ENCODE measurements at regions not wholly inside any gene's neighbourhood (a gene's known extent, or its start where the extent isn't known, plus 50 kb on each side); places are given as distances from the start of the nearest gene placed in this dataset.

- TF ChIP-seq, protein P1, sequence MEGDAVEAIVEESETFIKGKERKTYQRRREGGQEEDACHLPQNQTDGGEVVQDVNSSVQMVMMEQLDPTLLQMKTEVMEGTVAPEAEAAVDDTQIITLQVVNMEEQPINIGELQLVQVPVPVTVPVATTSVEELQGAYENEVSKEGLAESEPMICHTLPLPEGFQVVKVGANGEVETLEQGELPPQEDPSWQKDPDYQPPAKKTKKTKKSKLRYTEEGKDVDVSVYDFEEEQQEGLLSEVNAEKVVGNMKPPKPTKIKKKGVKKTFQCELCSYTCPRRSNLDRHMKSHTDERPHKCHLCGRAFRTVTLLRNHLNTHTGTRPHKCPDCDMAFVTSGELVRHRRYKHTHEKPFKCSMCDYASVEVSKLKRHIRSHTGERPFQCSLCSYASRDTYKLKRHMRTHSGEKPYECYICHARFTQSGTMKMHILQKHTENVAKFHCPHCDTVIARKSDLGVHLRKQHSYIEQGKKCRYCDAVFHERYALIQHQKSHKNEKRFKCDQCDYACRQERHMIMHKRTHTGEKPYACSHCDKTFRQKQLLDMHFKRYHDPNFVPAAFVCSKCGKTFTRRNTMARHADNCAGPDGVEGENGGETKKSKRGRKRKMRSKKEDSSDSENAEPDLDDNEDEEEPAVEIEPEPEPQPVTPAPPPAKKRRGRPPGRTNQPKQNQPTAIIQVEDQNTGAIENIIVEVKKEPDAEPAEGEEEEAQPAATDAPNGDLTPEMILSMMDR (IDR thresholded peaks at IDR 0.05; ENCODE audit: low read depth, low read length): no peak
- H3K4me3 ChIP-seq (ENCODE audit: low read depth, low read length): no peak overlapping the region
Measured at GRCh38 chr9:88635151-88635550, 100.2 kb downstream of the NXNL2 start.

DNA sequence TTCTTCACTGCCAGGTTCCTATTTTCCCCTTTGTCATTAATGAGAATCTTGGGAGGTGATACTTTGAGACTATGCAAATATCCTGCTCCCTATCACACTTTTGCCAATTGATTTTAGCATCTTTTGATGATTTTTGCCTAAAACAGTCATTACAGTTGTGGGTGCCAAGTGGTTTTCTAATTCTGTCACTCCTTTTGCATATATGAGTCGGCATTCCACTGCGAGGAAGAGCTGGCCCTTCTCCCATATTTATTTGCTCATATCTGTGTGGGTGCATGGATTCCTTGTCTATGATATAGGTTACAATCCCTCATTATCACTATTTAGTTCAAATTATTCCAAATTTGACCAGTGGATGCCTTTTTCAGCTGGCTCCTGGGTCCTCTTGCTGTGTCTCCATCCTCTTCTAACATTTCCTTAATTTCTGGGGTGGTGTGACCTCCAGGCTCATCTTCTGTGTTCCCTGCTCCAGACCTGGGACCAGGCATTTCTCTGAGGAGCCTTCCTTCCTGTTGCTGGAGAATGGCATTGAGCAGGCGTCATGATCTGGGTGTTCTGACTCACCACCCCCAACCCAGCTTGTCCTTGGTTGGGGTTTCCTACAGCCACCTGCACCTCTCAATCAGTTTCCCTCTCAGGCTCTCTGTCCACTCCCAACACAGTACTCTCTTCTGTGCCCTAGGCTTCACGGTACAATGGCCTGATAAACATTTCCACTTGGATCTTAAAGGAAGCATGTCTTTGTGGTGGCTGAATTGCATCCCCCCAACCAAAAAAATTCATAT, 106.7 kb downstream of the NXNL2 start:
- no peak overlapping the region for H3K4me3 ChIP-seq (ENCODE audit: low read depth, low read length)

GRCh38 chr9:88642336-88642735, 107.4 kb downstream of the NXNL2 start:
- TF ChIP-seq, protein P1 (IDR thresholded peaks at IDR 0.05; ENCODE audit: low read depth, low read length): no peak
- H3K4me3 ChIP-seq (ENCODE audit: low read depth, low read length): no peak overlapping the region

More for the DNA sequence above, 106.7 kb downstream of the NXNL2 start:
- TF ChIP-seq, protein P1 (IDR thresholded peaks at IDR 0.05; ENCODE audit: low read depth, low read length): no peak

DNA sequence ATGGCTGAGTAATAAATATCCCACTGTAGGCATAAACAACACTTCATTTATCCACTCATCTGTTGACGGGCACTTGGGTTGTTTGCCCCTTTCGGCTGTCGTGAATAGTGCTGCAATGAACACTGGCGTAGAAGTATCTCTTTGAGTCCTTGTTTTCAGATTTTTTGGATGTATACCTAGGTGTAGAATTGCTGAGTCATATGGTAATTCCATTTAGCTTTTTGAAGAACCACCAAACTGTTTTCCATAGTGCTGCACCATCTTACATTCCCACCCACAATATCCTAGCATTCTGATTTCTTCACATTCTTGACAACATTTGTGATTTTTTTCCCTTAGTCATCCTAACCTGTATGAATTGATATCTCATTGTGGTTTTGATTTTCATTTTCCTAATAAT, 109.0 kb downstream of the NXNL2 start:
- TF ChIP-seq, protein P1 (IDR thresholded peaks at IDR 0.05; ENCODE audit: low read depth, low read length): no peak
- no peak overlapping the region for H3K4me3 ChIP-seq (ENCODE audit: low read depth, low read length)

DNA sequence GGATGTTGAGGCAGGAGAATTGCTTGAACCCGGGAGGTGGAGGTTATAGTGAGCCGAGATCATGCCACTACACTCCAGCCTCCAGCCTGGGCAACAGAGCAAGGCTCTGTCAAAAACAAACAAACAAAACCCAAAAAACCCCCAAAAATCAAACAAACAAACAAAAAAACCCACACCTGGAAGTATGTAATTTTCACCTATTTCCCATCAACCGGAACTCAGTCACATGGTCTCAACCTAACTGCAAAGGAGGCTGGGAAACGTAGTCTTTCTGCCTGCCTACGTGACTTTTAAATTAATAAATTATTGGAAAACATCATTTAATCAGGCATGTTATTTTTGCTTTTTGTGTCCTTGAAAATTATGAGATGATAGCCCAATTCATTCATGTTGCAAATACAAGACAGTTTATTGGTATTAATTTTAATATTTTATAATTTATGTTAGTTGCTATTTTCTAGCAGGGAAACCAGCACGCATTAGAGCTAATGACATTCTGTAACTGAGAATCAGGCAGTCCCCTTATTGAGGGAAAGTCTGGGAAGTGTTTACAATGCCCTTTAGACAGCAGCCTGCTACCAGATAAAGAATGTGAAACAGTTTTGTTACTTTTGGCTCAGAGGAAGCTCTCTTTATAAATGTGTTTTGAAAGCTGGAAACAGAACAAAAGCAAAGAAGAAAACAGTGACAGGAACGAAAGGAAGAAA, 110.3 kb downstream of the NXNL2 start:
- H3K4me3 ChIP-seq (ENCODE audit: low read depth, low read length): no peak overlapping the region
- TF ChIP-seq, protein P1 (IDR thresholded peaks at IDR 0.05; ENCODE audit: low read depth, low read length): no peak

DNA sequence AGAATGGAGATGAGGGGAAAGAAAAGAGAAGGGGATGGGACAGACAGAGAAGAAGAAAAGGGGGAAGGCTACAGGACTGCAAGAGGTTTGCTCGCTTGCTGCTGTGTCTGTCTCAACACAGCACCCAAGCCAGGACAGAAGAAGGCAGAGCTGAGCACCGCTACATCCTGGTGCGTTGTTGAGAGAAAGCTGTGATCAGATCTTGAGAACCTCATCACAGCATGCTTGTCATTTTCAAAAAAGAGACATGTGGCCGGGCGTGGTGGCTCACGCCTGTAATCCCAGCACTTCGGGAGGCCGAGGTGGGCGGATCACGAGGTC, 110.9 kb downstream of the NXNL2 start:
- TF ChIP-seq, protein P1 (IDR thresholded peaks at IDR 0.05; ENCODE audit: low read depth, low read length): no peak
- no peak overlapping the region for H3K4me3 ChIP-seq (ENCODE audit: low read depth, low read length)

Measured in WI38 (cell line).